Endodermal cell (in vitro differentiated cells): ENCODE measurements at regions not wholly inside any gene's neighbourhood (a gene's known extent, or its start where the extent isn't known, plus 50 kb on each side); places are given as distances from the start of the nearest gene placed in this dataset.
"Not testable (repeated sequence)": the region's sequence is repeated elsewhere in the genome, so short reads cannot be mapped to it uniquely, and the experiment has no call there.

Source experiments
- DNase-seq: peaks from one replicate; pipeline ENCODE4 v3.0.0-alpha.2; 2017
- H3K27ac ChIP-seq: 2 replicates; pipeline ENCODE4 v1.5.1; 2013; ENCODE audit warnings: mild to moderate bottlenecking, low read depth, low read length, moderate library complexity
- H3K27me3 ChIP-seq: 2 replicates; pipeline ENCODE4 v1.6.1; 2013; ENCODE audit warnings: mild to moderate bottlenecking, low read length, moderate library complexity; ENCODE audit not compliant: insufficient read depth, control insufficient read depth, poor library complexity, severe bottlenecking
- H3K36me3 ChIP-seq: 2 replicates; pipeline ENCODE4 v1.7.0; 2013; ENCODE audit warnings: mild to moderate bottlenecking, low read length, moderate library complexity; ENCODE audit not compliant: control insufficient read depth, insufficient read depth
- H3K4me1 ChIP-seq: one replicate; pipeline ENCODE4 v1.7.0; 2013; ENCODE audit warnings: low read length; ENCODE audit not compliant: control insufficient read depth, insufficient read depth
- H3K4me3 ChIP-seq: 2 replicates; pipeline ENCODE4 v1.5.1; 2013; ENCODE audit warnings: mild to moderate bottlenecking, low read length, moderate library complexity
- H3K9ac ChIP-seq: 2 replicates; pipeline ENCODE4 v1.6.1; 2013; ENCODE audit warnings: mild to moderate bottlenecking, low read length, moderate library complexity; ENCODE audit not compliant: poor library complexity, severe bottlenecking; ENCODE audit errors: extremely low read depth
- H3K9me3 ChIP-seq: 2 replicates; pipeline ENCODE4 v1.6.1; 2013; ENCODE audit warnings: mild to moderate bottlenecking, low read length, moderate library complexity; ENCODE audit not compliant: control insufficient read depth
- H3K27ac Mint-ChIP-seq: 2 replicates; pipeline ENCODE4 v1.8.0; 2020; ENCODE audit warnings: mixed read lengths
- H3K27me3 Mint-ChIP-seq: 2 replicates; pipeline ENCODE4 v1.8.0; 2021; ENCODE audit warnings: mild to moderate bottlenecking, mixed read lengths; ENCODE audit not compliant: insufficient read depth
- H3K36me3 Mint-ChIP-seq: 2 replicates; pipeline ENCODE4 v1.8.0; 2020; ENCODE audit warnings: low read depth, mixed read lengths
- H3K4me1 Mint-ChIP-seq: 2 replicates; pipeline ENCODE4 v1.8.0; 2020; ENCODE audit warnings: mixed read lengths
- H3K4me3 Mint-ChIP-seq: 2 replicates; pipeline ENCODE4 v1.8.0; 2020; ENCODE audit warnings: mild to moderate bottlenecking, moderate library complexity, mixed read lengths
- H3K9me3 Mint-ChIP-seq: 2 replicates; pipeline ENCODE4 v1.8.0; 2020; ENCODE audit warnings: mild to moderate bottlenecking, mixed read lengths
- CTCF ChIP-seq: fragments of 200-600 bp; sonication (generic); conservative IDR thresholded peaks from 2 replicates; pipeline ENCODE4 v1.5.0; 2021; ENCODE audit warnings: antibody characterized with exemption, mild to moderate bottlenecking
- WGBS, 2 experiments: methylation state at CpG; one replicate each; pipeline versions ENCODE4 v1.1.5 to v1.1.7; 2013; ENCODE audit warnings: missing lambda C conversion rate in 2 of 2, mixed read lengths in 1 of 2; ENCODE audit not compliant: insufficient coverage in 1 of 2, insufficient read length in 1 of 2; 5-methylcytosine and 5-hydroxymethylcytosine counted together

DNA sequence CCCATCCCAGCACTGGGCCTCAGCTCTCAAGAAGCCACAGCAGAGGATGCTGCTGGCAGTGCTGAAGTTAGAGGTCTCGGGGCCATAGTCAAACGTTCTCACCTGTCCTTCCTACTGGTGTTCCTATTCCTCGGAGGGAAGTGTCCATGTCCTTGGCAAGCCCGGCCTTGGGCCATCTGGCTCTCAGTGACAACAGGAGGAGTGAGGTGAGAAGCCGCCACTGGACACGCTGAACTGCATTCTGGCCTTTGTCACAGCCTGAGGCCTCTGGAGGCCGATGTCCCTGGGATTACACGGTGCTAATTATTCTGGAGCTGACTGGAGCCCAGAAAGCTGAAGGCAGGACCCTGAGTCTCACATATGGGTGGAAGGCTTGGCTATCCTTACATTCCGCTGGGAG, 92.5 kb downstream of the OLFM1 start:
- Histone ChIP-seq H3K27ac (no peak overlapping the region), H3K27me3 (no peaks in the 10 kb centered on the region), H3K9ac (no peak overlapping the region), H3K4me3 (no peak overlapping the region), H3K9me3 (no peaks in the 10 kb centered on the region), H3K4me1 (no peaks in the 10 kb centered on the region), H3K36me3 (no peaks in the 10 kb centered on the region)
- H3K27me3 Mint-ChIP-seq, result no peaks in the 10 kb centered on the region
- no peak for TF ChIP-seq CTCF
- WGBS, 2 experiments, result 90% methylated on average over 8 to 9 of the region's 9 CpGs
- no peaks in the 10 kb centered on the region for H3K4me1 Mint-ChIP-seq
- H3K27ac Mint-ChIP-seq, result no peak overlapping the region
- no peaks in the 10 kb centered on the region for H3K9me3 Mint-ChIP-seq
- no peak overlapping the region for H3K4me3 Mint-ChIP-seq
- H3K36me3 Mint-ChIP-seq, result no peaks in the 10 kb centered on the region
- no peak for DNase-seq

GRCh38 chr9:135180586-135180985, 93.1 kb downstream of the OLFM1 start:
- Histone ChIP-seq H3K9ac (no peak overlapping the region), H3K27me3 (no peaks in the 10 kb centered on the region), H3K36me3 (no peaks in the 10 kb centered on the region), H3K4me1 (no peaks in the 10 kb centered on the region), H3K27ac (no peak overlapping the region), H3K4me3 (no peak overlapping the region), H3K9me3 (no peaks in the 10 kb centered on the region)
- TF ChIP-seq CTCF, result no peak
- Mint-ChIP-seq H3K4me3 (no peak overlapping the region), H3K36me3 (no peaks in the 10 kb centered on the region), H3K4me1 (no peaks in the 10 kb centered on the region), H3K27ac (no peak overlapping the region), H3K9me3 (no peaks in the 10 kb centered on the region), H3K27me3 (no peaks in the 10 kb centered on the region)
- no peak for DNase-seq
- 90 to 100% methylated on average over 1 to 4 of the region's 4 CpGs for WGBS, 2 experiments

GRCh38 chr9:135181336-135181735, 93.9 kb downstream of the OLFM1 start:
- Histone ChIP-seq H3K4me1 (no peaks in the 10 kb centered on the region), H3K36me3 (no peaks in the 10 kb centered on the region), H3K27me3 (no peaks in the 10 kb centered on the region), H3K9ac (no peak overlapping the region), H3K4me3 (no peak overlapping the region), H3K9me3 (no peaks in the 10 kb centered on the region), H3K27ac (no peak overlapping the region)
- Mint-ChIP-seq H3K4me3 (no peak overlapping the region), H3K27ac (no peak overlapping the region), H3K27me3 (no peaks in the 10 kb centered on the region), H3K4me1 (peaks cover under 1% of the 10 kb centered on the region), H3K9me3 (no peaks in the 10 kb centered on the region), H3K36me3 (no peaks in the 10 kb centered on the region)
- no peak for TF ChIP-seq CTCF
- WGBS, 2 experiments, result 92 to 93% methylated on average over 10 to 11 of the region's 11 CpGs
- DNase-seq, result no peak

GRCh38 chr9:135181841-135182240, 94.4 kb downstream of the OLFM1 start:
- not testable (repeated sequence) for H3K4me1 ChIP-seq, H3K27ac ChIP-seq, DNase-seq, H3K27ac Mint-ChIP-seq, H3K4me3 Mint-ChIP-seq, H3K27me3 ChIP-seq, H3K36me3 ChIP-seq, H3K4me3 ChIP-seq, H3K27me3 Mint-ChIP-seq, H3K9me3 Mint-ChIP-seq, H3K9ac ChIP-seq, H3K36me3 Mint-ChIP-seq, H3K4me1 Mint-ChIP-seq, H3K9me3 ChIP-seq
- 88 to 95% methylated on average over 10 of the region's 10 CpGs for WGBS, 2 experiments
